OCI-LY7 (cell line): ENCODE measurements at regions not wholly inside any gene's neighbourhood (a gene's known extent, or its start where the extent isn't known, plus 50 kb on each side); places are given as distances from the start of the nearest gene placed in this dataset.
"Not testable (repeated sequence)": the region's sequence is repeated elsewhere in the genome, so short reads cannot be mapped to it uniquely, and the experiment has no call there.

Source experiments
- BruUV-seq: library from RNA; stranded (reverse); fragments of 400-500 nt; replicated peaks from 2 replicates; lab custom pipeline; 2021; lab: Mats Ljungman, UMichigan
- CTCF ChIA-PET: fragments of 300-600 bp; sonication (Branson Sonifier 250); formaldehyde crosslinking; loops from one replicate; lab custom pipeline; 2022; ENCODE audit warnings: antibody characterized with exemption; ENCODE audit not compliant: unreplicated experiment; lab: Charles Lee
- POLR2A ChIA-PET: fragments of 300-600 bp; sonication (Branson Sonifier 250); formaldehyde crosslinking; loops from one replicate; lab custom pipeline; 2022; ENCODE audit warnings: antibody characterized with exemption; lab: Charles Lee
- DNase-seq: peaks from one replicate; pipeline ENCODE4 v3.0.0-alpha.2; 2015; ENCODE audit warnings: low spot score
- H2AFZ ChIP-seq: fragments of 200-600 bp; sonication (generic), shearing (Covaris generic); 2 replicates; pipeline ENCODE4 v1.6.1; 2014; ENCODE audit warnings: mild to moderate bottlenecking, antibody characterized with exemption, low read length, moderate library complexity
- H3K27ac ChIP-seq: fragments of 200-600 bp; sonication (generic); 2 replicates; pipeline ENCODE4 v1.5.1; 2014; ENCODE audit warnings: mixed run types, low read depth, mild to moderate bottlenecking, moderate library complexity, low read length, inconsistent platforms; ENCODE audit not compliant: poor library complexity, severe bottlenecking
- H3K36me3 ChIP-seq: fragments of 200-600 bp; sonication (generic); 2 replicates; pipeline ENCODE4 v1.6.1; 2014; ENCODE audit warnings: mild to moderate bottlenecking, antibody characterized with exemption, low read length, moderate library complexity, mixed read lengths; ENCODE audit not compliant: insufficient read depth
- H3K4me1 ChIP-seq: fragments of 200-600 bp; sonication (generic); 2 replicates; pipeline ENCODE4 v1.5.1; 2014; ENCODE audit warnings: mild to moderate bottlenecking, low read length; ENCODE audit not compliant: insufficient read depth, poor library complexity, severe bottlenecking
- H3K4me2 ChIP-seq: fragments of 200-600 bp; sonication (generic); 2 replicates; pipeline ENCODE4 v1.6.1; 2014; ENCODE audit warnings: mild to moderate bottlenecking, low read length
- H3K4me3 ChIP-seq: fragments of 200-600 bp; sonication (generic); 2 replicates; pipeline ENCODE4 v1.5.1; 2014; ENCODE audit warnings: mild to moderate bottlenecking, low read depth, low read length; ENCODE audit not compliant: poor library complexity, severe bottlenecking
- H3K79me2 ChIP-seq: fragments of 200-600 bp; sonication (generic); 2 replicates; pipeline ENCODE4 v1.6.1; 2016; ENCODE audit warnings: low read depth, mild to moderate bottlenecking, low read length, moderate library complexity, mixed read lengths; ENCODE audit not compliant: insufficient read depth
- H3K9me2 ChIP-seq: fragments of 200-600 bp; sonication (generic); 2 replicates; pipeline ENCODE4 v1.6.1; 2016; ENCODE audit warnings: mild to moderate bottlenecking, low read length, mixed read lengths; ENCODE audit not compliant: insufficient read depth
- H3K9me3 ChIP-seq: fragments of 200-600 bp; sonication (generic); 2 replicates; pipeline ENCODE4 v1.6.1; 2014; ENCODE audit warnings: mild to moderate bottlenecking, mixed run types, low read length, mixed read lengths
- H4K20me1 ChIP-seq: fragments of 200-600 bp; sonication (generic); 2 replicates; pipeline ENCODE4 v1.6.1; 2014; ENCODE audit warnings: mild to moderate bottlenecking, antibody characterized with exemption, low read length, moderate library complexity, mixed read lengths; ENCODE audit not compliant: insufficient read depth
- CTCF ChIP-seq: fragments of 200-600 bp; sonication (generic); conservative IDR thresholded peaks from 2 replicates; pipeline ENCODE4 v1.5.1; 2014; ENCODE audit warnings: mild to moderate bottlenecking, antibody characterized with exemption, low read length, moderate library complexity, mixed read lengths
- EZH2phosphoT487 ChIP-seq: fragments of 200-600 bp; sonication (generic); IDR thresholded peaks from 2 replicates; pipeline ENCODE4 v1.6.1; 2018; ENCODE audit warnings: low read depth, borderline replicate concordance, mild to moderate bottlenecking, mixed run types, antibody characterized with exemption, low read length, moderate library complexity, mixed read lengths
- intact Hi-C: fragments of 100-400 bp; cut with micrococcal nuclease; formaldehyde crosslinking; loops from one replicate; pipeline ENCODE4 v1.10.0; 2022; ENCODE audit not compliant: unreplicated experiment

- H2AFZ ChIP-seq, result no peak overlapping the region
- H3K9me2 ChIP-seq, result no peaks in the 10 kb centered on the region
- H3K36me3 ChIP-seq, result no peaks in the 10 kb centered on the region
- intact Hi-C loops, result no loop called here
- no peak overlapping the region for H3K4me2 ChIP-seq
- no peaks in the 10 kb centered on the region for H3K9me3 ChIP-seq
- H3K79me2 ChIP-seq, result no peaks in the 10 kb centered on the region
- no TSS peak for BruUV-seq
- no peaks in the 10 kb centered on the region for H3K4me1 ChIP-seq
- TF ChIP-seq EZH2phosphoT487 (no peak), CTCF (no peak)
- POLR2A ChIA-PET, result no interaction called here
- no peak overlapping the region for H3K4me3 ChIP-seq
- CTCF ChIA-PET, result no interaction called here
- no peaks in the 10 kb centered on the region for H4K20me1 ChIP-seq
- no peak overlapping the region for H3K27ac ChIP-seq
- no peak for DNase-seq
Observed at GRCh38 chrX:39275500-39276068, 474.3 kb downstream of the MID1IP1 start.

GRCh38 chrX:39277685-39278390 lies 476.6 kb downstream of the MID1IP1 start:
- H4K20me1 ChIP-seq, H3K9me2 ChIP-seq, H3K36me3 ChIP-seq, H3K79me2 ChIP-seq, POLR2A ChIA-PET, BruUV-seq, H3K4me3 ChIP-seq, H3K9me3 ChIP-seq, H3K4me2 ChIP-seq, intact Hi-C loops, H3K4me1 ChIP-seq, H3K27ac ChIP-seq, CTCF ChIA-PET, H2AFZ ChIP-seq, DNase-seq: not testable (repeated sequence)

- Histone ChIP-seq H3K4me1 (no peaks in the 10 kb centered on the region), H3K4me3 (no peak overlapping the region), H3K9me2 (no peaks in the 10 kb centered on the region), H3K36me3 (no peaks in the 10 kb centered on the region), H3K27ac (no peak overlapping the region), H3K4me2 (no peak overlapping the region), H2AFZ (no peak overlapping the region), H3K9me3 (0 out of 2 replicates have a peak, but pooled peaks cover 6% of the 10 kb centered on the region), H4K20me1 (no peaks in the 10 kb centered on the region), H3K79me2 (no peaks in the 10 kb centered on the region)
- CTCF ChIA-PET, result no interaction called here
- DNase-seq, result no peak
- intact Hi-C loops, result no loop called here
- no TSS peak for BruUV-seq
- POLR2A ChIA-PET, result no interaction called here
- no peak for TF ChIP-seq EZH2phosphoT487
- no peak for TF ChIP-seq CTCF
Observed at GRCh38 chrX:39283239-39283638, 482.0 kb downstream of the MID1IP1 start.
